Adrenal gland (tissue), 5 donors: ENCODE measurements at regions not wholly inside any gene's neighbourhood (a gene's known extent, or its start where the extent isn't known, plus 50 kb on each side); places are given as distances from the start of the nearest gene placed in this dataset.

Experiments used
- POLR2A ChIP-seq, 2 donors: fragments of 450-650 bp; IDR thresholded peaks; one replicate each; pipeline ENCODE4 v1.6.1; 2017; ENCODE audit warnings: antibody characterized with exemption in 2 of 2, mild to moderate bottlenecking in 2 of 2, moderate library complexity in 1 of 2
- TF ChIP-seq, protein P1 (sequence below), 6 experiments: fragments of 450-650 bp in 4 of 6; fragments of 200-600 bp in 2 of 6; sonication (generic) in 1 of 6; IDR thresholded peaks; 1 replicate in 5 of 6; 2 replicates in 1 of 6; pipeline versions ENCODE4 v1.5.1 to v1.8.0; 2016 to 2021; ENCODE audit warnings: antibody characterized with exemption in 6 of 6, mild to moderate bottlenecking in 2 of 6, moderate library complexity in 1 of 6
- donor health status: DM: no; HTN: no; CAD: no.

DNA sequence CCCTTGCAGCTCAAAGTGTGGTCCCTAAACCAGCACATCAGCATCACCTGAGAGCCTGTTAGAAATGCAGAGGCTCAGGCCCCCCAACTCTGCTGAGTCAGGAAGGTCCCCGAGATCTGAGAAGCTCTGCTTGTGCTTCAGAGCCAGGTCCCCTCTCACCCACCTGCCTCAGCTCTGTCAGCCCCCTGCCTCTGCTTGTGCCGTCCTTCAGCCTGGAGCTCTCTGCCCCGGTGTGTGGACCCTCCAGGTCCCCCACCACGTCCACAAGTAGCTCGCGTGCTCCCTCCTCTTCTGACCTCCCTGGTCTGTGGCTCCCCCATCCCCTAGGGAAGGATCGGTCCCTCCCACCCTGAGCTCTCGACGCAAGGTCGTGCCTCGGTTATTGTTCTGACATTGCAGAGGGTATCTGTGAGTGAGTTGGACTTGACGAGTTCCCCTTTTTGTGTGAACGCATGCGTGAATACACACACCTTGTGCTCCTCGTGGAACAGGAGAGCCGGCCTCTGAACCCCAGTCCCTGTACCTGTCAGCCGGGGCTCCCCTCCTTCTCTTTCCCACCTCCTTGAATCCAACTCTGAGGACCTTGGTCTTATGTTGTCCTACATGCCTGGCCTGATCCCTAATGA, 75.5 kb upstream of the TAF1B start:
- TF ChIP-seq, protein P1, sequence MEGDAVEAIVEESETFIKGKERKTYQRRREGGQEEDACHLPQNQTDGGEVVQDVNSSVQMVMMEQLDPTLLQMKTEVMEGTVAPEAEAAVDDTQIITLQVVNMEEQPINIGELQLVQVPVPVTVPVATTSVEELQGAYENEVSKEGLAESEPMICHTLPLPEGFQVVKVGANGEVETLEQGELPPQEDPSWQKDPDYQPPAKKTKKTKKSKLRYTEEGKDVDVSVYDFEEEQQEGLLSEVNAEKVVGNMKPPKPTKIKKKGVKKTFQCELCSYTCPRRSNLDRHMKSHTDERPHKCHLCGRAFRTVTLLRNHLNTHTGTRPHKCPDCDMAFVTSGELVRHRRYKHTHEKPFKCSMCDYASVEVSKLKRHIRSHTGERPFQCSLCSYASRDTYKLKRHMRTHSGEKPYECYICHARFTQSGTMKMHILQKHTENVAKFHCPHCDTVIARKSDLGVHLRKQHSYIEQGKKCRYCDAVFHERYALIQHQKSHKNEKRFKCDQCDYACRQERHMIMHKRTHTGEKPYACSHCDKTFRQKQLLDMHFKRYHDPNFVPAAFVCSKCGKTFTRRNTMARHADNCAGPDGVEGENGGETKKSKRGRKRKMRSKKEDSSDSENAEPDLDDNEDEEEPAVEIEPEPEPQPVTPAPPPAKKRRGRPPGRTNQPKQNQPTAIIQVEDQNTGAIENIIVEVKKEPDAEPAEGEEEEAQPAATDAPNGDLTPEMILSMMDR (IDR thresholded peaks at IDR 0.05) = no peak
- no peak for TF ChIP-seq POLR2A (IDR thresholded peaks at IDR 0.05)
